Chondrocyte (in vitro differentiated cells): ENCODE measurements at regions not wholly inside any gene's neighbourhood (a gene's known extent, or its start where the extent isn't known, plus 50 kb on each side); places are given as distances from the start of the nearest gene placed in this dataset.

Experiments
- DNase-seq: peaks from one replicate; pipeline ENCODE4 v3.0.0; 2021; ENCODE audit warnings: mixed read lengths, low spot score
- H3K27ac Mint-ChIP-seq: one replicate; pipeline ENCODE4 v1.8.0; 2021; ENCODE audit warnings: mild to moderate bottlenecking, moderate library complexity, mixed read lengths; ENCODE audit not compliant: unreplicated experiment
- H3K27me3 Mint-ChIP-seq: 2 replicates; pipeline ENCODE4 v1.8.0; 2021; ENCODE audit warnings: low read depth, mixed read lengths
- H3K36me3 Mint-ChIP-seq: 2 replicates; pipeline ENCODE4 v1.8.0; 2021; ENCODE audit warnings: low read depth, mixed read lengths
- H3K4me1 Mint-ChIP-seq: 2 replicates; pipeline ENCODE4 v1.8.0; 2021; ENCODE audit warnings: low read depth, mild to moderate bottlenecking, mixed read lengths
- H3K4me3 Mint-ChIP-seq: one replicate; pipeline ENCODE4 v1.8.0; 2021; ENCODE audit warnings: mild to moderate bottlenecking, moderate library complexity, mixed read lengths; ENCODE audit not compliant: unreplicated experiment
- H3K9me3 Mint-ChIP-seq: 2 replicates; pipeline ENCODE4 v1.8.0; 2021; ENCODE audit warnings: low read depth, mixed read lengths
- TF ChIP-seq, protein P1 (sequence below): fragments of 200-600 bp; sonication (generic); IDR thresholded peaks from 2 replicates; pipeline ENCODE4 v1.5.0; 2021; ENCODE audit warnings: antibody characterized with exemption, mild to moderate bottlenecking, moderate library complexity

DNA sequence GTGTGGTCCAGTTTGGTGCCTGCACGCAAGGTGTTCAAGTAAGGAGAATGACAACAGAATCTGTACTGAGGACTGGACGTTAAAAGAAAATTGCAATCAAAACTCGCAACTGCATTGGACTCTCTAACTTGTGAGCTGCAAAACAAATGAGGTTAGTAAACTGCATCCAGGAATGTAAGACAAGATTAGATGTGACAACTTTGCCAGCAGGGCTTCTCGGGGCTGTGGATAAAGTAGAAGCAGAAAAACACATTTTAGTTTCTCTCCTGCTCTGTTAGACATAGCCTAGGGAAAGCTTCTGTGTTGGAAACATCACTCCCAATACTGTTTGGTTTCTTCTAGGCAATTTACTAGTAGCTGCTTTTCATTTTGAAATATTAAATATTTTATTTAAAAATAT lies 338.2 kb upstream of the NAV3 start:
- H3K36me3 Mint-ChIP-seq, result no peaks in the 10 kb centered on the region
- peaks cover 2% of the 10 kb centered on the region for H3K27me3 Mint-ChIP-seq
- H3K4me1 Mint-ChIP-seq, result peaks cover 8% of the 10 kb centered on the region
- no peak for DNase-seq
- no peak overlapping the region for H3K4me3 Mint-ChIP-seq
- TF ChIP-seq, protein P1, sequence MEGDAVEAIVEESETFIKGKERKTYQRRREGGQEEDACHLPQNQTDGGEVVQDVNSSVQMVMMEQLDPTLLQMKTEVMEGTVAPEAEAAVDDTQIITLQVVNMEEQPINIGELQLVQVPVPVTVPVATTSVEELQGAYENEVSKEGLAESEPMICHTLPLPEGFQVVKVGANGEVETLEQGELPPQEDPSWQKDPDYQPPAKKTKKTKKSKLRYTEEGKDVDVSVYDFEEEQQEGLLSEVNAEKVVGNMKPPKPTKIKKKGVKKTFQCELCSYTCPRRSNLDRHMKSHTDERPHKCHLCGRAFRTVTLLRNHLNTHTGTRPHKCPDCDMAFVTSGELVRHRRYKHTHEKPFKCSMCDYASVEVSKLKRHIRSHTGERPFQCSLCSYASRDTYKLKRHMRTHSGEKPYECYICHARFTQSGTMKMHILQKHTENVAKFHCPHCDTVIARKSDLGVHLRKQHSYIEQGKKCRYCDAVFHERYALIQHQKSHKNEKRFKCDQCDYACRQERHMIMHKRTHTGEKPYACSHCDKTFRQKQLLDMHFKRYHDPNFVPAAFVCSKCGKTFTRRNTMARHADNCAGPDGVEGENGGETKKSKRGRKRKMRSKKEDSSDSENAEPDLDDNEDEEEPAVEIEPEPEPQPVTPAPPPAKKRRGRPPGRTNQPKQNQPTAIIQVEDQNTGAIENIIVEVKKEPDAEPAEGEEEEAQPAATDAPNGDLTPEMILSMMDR, result no peak
- no peak overlapping the region for H3K27ac Mint-ChIP-seq
- peaks cover 3% of the 10 kb centered on the region for H3K9me3 Mint-ChIP-seq

DNA sequence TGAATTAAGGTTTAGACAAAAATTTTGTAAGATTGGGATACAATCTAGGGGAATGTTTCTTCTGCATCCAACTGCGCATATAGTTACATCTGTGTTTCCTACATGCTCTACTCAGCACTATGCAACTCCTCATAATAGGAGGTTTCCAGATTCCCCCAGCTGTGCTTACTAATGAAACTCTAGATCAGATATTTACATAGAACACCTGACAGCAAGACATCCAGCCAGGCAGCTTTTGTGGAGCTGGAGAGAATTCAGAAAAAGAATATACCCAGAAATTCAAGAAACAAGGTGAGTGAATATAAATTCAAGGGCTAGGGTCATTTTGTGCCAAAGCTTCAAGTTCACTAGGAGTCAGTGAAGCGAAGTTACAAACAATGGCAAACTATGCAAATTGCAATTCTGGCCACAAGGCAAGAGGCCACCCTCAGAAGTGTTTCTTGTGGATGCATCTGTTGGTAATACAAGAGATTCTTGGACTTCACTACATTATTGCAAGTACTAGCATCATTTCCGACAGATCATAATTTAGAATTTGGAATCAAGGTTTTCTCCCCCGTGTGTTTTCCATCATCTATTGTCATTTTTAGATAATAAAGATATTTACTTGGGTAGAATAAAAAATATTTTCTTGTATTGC lies 341.2 kb upstream of the NAV3 start:
- H3K9me3 Mint-ChIP-seq, result peaks cover 3% of the 10 kb centered on the region
- no peak for DNase-seq
- H3K27me3 Mint-ChIP-seq, result peaks cover 11% of the 10 kb centered on the region
- H3K27ac Mint-ChIP-seq, result no peak overlapping the region
- no peaks in the 10 kb centered on the region for H3K36me3 Mint-ChIP-seq
- H3K4me3 Mint-ChIP-seq, result no peak overlapping the region
- peaks cover 8% of the 10 kb centered on the region for H3K4me1 Mint-ChIP-seq
- TF ChIP-seq, protein P1, result no peak

DNA sequence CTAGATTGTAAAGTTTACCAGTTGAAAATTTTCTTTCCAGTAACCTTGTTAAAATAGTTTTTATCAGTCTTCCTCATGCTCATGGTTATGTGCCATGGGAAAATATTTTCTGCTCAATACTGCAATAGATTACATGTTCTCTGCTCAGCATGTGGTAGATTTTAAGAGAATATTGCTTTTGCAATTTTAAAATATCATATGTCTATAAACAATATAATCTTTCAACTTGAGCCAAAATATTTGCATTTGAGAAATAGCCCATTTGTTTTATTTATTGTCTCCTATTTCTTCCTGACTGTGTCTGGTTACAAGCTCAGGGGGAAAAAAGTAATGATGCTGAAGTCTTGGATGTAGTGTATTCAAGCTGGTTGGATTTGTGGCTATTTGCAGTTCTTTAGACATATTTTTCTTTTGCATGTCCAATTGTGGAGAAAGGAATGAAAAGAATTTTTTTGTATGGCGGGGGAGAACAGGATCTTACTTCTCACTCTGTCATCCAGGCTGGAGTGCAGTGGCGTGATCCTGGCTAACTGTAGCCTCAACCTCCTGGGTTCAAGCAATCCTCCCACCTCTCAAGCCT lies 342.6 kb upstream of the NAV3 start:
- H3K4me3 Mint-ChIP-seq, result no peak overlapping the region
- peaks cover 8% of the 10 kb centered on the region for H3K4me1 Mint-ChIP-seq
- peaks cover 3% of the 10 kb centered on the region for H3K9me3 Mint-ChIP-seq
- TF ChIP-seq, protein P1, result no peak
- H3K27ac Mint-ChIP-seq, result no peak overlapping the region
- H3K27me3 Mint-ChIP-seq, result peaks cover 15% of the 10 kb centered on the region
- no peak for DNase-seq
- H3K36me3 Mint-ChIP-seq, result no peaks in the 10 kb centered on the region

DNA sequence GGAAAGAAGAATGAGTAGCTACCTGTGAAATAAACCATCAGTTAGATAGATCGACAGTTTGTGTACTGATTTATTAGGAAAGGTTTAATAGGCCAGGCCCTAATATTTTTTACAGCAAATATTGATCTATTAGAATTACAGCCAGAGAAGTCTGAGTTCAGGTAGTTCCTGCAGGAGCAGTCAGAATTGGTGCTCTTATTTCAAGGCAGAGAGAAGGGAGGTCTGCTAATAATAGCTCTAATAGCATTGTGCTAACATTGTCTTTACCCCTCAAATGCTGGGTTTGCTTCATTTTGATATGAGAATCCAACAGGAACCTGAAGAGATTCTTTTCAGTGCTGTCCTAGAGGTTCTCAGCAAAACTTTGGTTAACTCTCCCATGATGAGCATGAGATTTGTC lies 343.8 kb upstream of the NAV3 start:
- Mint-ChIP-seq H3K27ac (no peak overlapping the region), H3K4me3 (no peak overlapping the region), H3K27me3 (peaks cover 15% of the 10 kb centered on the region), H3K36me3 (no peaks in the 10 kb centered on the region), H3K4me1 (peaks cover 8% of the 10 kb centered on the region), H3K9me3 (peaks cover 3% of the 10 kb centered on the region)
- DNase-seq, result no peak
- TF ChIP-seq, protein P1, result no peak

DNA sequence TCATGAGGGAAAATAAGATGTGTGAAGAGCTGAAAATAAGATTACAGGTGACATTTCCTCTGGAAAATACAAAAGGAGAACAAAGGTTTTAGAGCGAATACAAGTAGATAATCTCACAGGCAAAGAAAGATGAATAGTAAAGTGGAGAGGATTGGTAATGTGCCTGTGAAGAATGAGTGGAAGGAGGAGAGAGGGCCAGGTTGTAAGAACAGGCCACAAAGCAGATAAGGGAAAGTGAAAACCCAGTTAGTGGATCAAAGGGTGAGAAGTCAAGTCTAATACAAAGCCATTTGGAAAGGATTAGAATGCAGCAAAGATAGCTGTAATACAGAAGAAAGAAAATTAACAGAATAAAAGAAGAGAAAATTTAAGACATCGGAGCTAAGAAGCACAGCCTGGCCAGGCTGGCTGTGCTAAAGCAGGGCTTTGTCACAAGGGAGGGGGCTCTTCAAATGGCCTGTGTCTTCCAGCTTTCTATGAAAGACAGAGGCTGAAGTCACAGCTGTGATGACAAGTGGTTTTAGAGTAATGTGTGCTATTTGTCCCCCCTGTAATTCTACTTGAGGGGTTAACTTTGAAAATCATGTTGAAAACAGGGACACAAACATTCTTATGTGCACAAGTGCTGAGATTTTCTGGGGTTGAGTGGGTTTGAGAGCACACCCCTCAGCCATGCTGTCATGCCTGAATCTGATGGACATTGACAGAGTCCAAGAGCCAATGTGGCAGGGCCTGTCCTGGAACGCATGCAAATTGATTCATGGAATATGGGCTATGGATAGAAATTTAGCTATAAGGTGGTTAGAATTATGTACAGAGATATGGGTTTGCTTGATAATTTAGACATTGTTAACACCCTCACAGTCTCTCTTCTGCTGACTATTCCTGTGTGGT lies 344.5 kb upstream of the NAV3 start:
- TF ChIP-seq, protein P1, result no peak
- Mint-ChIP-seq H3K4me1 (peaks cover 8% of the 10 kb centered on the region), H3K36me3 (no peaks in the 10 kb centered on the region), H3K9me3 (peaks cover 3% of the 10 kb centered on the region), H3K4me3 (no peak overlapping the region), H3K27me3 (peaks cover 18% of the 10 kb centered on the region), H3K27ac (no peak overlapping the region)
- DNase-seq, result no peak
